ENCODE measurements at regions not wholly inside any gene's neighbourhood (a gene's known extent, or its start where the extent isn't known, plus 50 kb on each side); places are given as distances from the start of the nearest gene placed in this dataset.

- H3K4me3 ChIP-seq = no peak overlapping the region
- H3K27ac ChIP-seq = no peak overlapping the region
- WGBS, 3 donors = 49 to 64% (median 57%) methylated on average over 4 of the region's 4 CpGs
- TF ChIP-seq POLR2A (IDR thresholded peaks at IDR 0.05) = no peak
- DNase-seq = no peak
- H3K36me3 ChIP-seq = no peaks in the 10 kb centered on the region
- no peaks in the 10 kb centered on the region for H3K4me1 ChIP-seq (ENCODE audit: insufficient read depth)
- intact Hi-C loops (cut with DNase I) = no loop called here
- H3K9me3 ChIP-seq = no peaks in the 10 kb centered on the region
- no peaks in the 10 kb centered on the region for H3K27me3 ChIP-seq
Measured at GRCh38 chr10:71031026-71031425, 142.7 kb upstream of the PCBD1 start.

GRCh38 chr10:71031603-71032002, 143.2 kb upstream of the PCBD1 start:
- TF ChIP-seq CTCF (IDR thresholded peaks at IDR 0.05) = no peak
- TF ChIP-seq EP300 (IDR thresholded peaks at IDR 0.05) = no peak
- TF ChIP-seq POLR2A (IDR thresholded peaks at IDR 0.05) = no peak
- Histone ChIP-seq H3K4me3 (no peak overlapping the region), H3K27me3 (no peaks in the 10 kb centered on the region), H3K27ac (no peak overlapping the region), H3K9me3 (no peaks in the 10 kb centered on the region), H3K36me3 (no peaks in the 10 kb centered on the region), H3K4me1 (ENCODE audit: insufficient read depth) (no peaks in the 10 kb centered on the region)
- 45 to 62% (median 48%) methylated on average over 2 of the region's 2 CpGs for WGBS, 3 donors
- intact Hi-C loops (cut with DNase I) = no loop called here
- DNase-seq = no peak

- 95 to 98% (median 95%) methylated on average over 5 of the region's 5 CpGs for WGBS, 3 donors
Measured at GRCh38 chr10:71032887-71033286, 144.5 kb upstream of the PCBD1 start.

GRCh38 chr10:71033396-71033980, 145.1 kb upstream of the PCBD1 start:
- no peaks in the 10 kb centered on the region for H3K4me1 ChIP-seq (ENCODE audit: insufficient read depth)
- no peaks in the 10 kb centered on the region for H3K9me3 ChIP-seq
- DNase-seq = no peak
- no peaks in the 10 kb centered on the region for H3K36me3 ChIP-seq
- TF ChIP-seq EP300 (IDR thresholded peaks at IDR 0.05) (no peak), CTCF (IDR thresholded peaks at IDR 0.05) (no peak), POLR2A (IDR thresholded peaks at IDR 0.05) (no peak)
- no peak overlapping the region for H3K4me3 ChIP-seq
- no peak overlapping the region for H3K27ac ChIP-seq
- intact Hi-C loops (cut with DNase I) = no loop called here
- WGBS, 3 donors = 86 to 91% (median 87%) methylated on average over 15 to 16 of the region's 16 CpGs
- no peaks in the 10 kb centered on the region for H3K27me3 ChIP-seq

More at GRCh38 chr10:71032887-71033286, 144.5 kb upstream of the PCBD1 start:
- no peak for TF ChIP-seq CTCF (IDR thresholded peaks at IDR 0.05)
- no peak for TF ChIP-seq EP300 (IDR thresholded peaks at IDR 0.05)
- TF ChIP-seq POLR2A (IDR thresholded peaks at IDR 0.05) = no peak
- no peak for DNase-seq
- Histone ChIP-seq H3K27me3 (no peaks in the 10 kb centered on the region), H3K9me3 (no peaks in the 10 kb centered on the region), H3K4me3 (no peak overlapping the region), H3K27ac (no peak overlapping the region), H3K4me1 (ENCODE audit: insufficient read depth) (no peaks in the 10 kb centered on the region), H3K36me3 (no peaks in the 10 kb centered on the region)
- intact Hi-C loops (cut with DNase I) = no loop called here

GRCh38 chr10:71035511-71036296, 147.3 kb upstream of the PCBD1 start:
- Histone ChIP-seq H3K27ac (no peak overlapping the region), H3K27me3 (no peaks in the 10 kb centered on the region), H3K4me1 (ENCODE audit: insufficient read depth) (no peaks in the 10 kb centered on the region), H3K9me3 (no peaks in the 10 kb centered on the region), H3K4me3 (no peak overlapping the region), H3K36me3 (no peaks in the 10 kb centered on the region)
- DNase-seq = no peak
- intact Hi-C loops (cut with DNase I) = no loop called here
- no peak for TF ChIP-seq POLR2A (IDR thresholded peaks at IDR 0.05)
- 60 to 71% (median 66%) methylated on average over 6 of the region's 6 CpGs for WGBS, 3 donors

Measured in ovary (tissue), 7 donors.